K562 (cell line): ENCODE measurements at regions not wholly inside any gene's neighbourhood (a gene's known extent, or its start where the extent isn't known, plus 50 kb on each side); places are given as distances from the start of the nearest gene placed in this dataset.
A peak's percentile ranks its signal among the peaks of the same experiment; 100 is the strongest.

Experiments
- ATAC-seq: fragments of 200-7000 bp; cut with Tn5 transposase; 3 replicates; pipeline ENCODE4 v1.9.1; 2020; ENCODE audit warnings: moderate library complexity
- BruUV-seq: library from RNA; stranded (reverse); fragments of 400-500 nt; replicated peaks from 2 replicates; lab custom pipeline; 2021; lab: Mats Ljungman, UMichigan
- CTCF ChIA-PET: fragments of 300-600 bp; formaldehyde crosslinking; extraction: SDS; loops from one replicate; lab custom pipeline; 2021; ENCODE audit warnings: low intra/inter-chr PET ratio; lab: Yijun Ruan, JAX
- POLR2A ChIA-PET: fragments of 300-600, 350-650 bp; sonication (Branson Sonifier 250); formaldehyde crosslinking; extraction: SDS; loops from one replicate; lab custom pipeline; 2021; ENCODE audit warnings: antibody characterized with exemption, inconsistent platforms; lab: Yijun Ruan, JAX
- DNase-seq, 4 experiments: peaks; one replicate each; pipeline versions ENCODE4 v3.0.0 to v3.0.0-alpha.2; 2011 to 2018; ENCODE audit warnings: low spot score in 3 of 4, mixed read lengths in 3 of 4; ENCODE audit errors: extremely low read depth in 1 of 4
- FAIRE-seq: peaks from 2 replicates; lab custom pipeline; 2011; peaks lifted over from hg19 to GRCh38; lab: Jason Lieb, UNC
- H2AFZ ChIP-seq: 2 replicates; pipeline ENCODE4 v1.6.0; 2011; ENCODE audit warnings: low read depth, low read length, control low read depth, inconsistent platforms
- H3K27ac ChIP-seq: fragments of 200-600 bp; 3 replicates; pipeline ENCODE4 v1.8.0; 2011; ENCODE audit warnings: low read depth, mild to moderate bottlenecking, control low read depth, inconsistent platforms, low read length, moderate library complexity, mixed read lengths; ENCODE audit errors: extremely low read depth
- H3K27me3 ChIP-seq, 2 experiments: fragments of 300-600 bp in 1 of 2; 2 replicates in 1 of 2; 3 replicates in 1 of 2; pipeline versions ENCODE4 v1.6.0 to v1.8.0; 2011; ENCODE audit warnings: inconsistent platforms in 2 of 2, low read length in 2 of 2, mild to moderate bottlenecking in 1 of 2, mixed read lengths in 1 of 2, moderate library complexity in 1 of 2; ENCODE audit not compliant: control insufficient read depth in 2 of 2, insufficient read depth in 2 of 2
- H3K36me3 ChIP-seq: fragments of 300-600 bp; 3 replicates; pipeline ENCODE4 v1.8.0; 2011; ENCODE audit warnings: mild to moderate bottlenecking, low read length, inconsistent platforms; ENCODE audit not compliant: control insufficient read depth, insufficient read depth
- H3K4me1 ChIP-seq, 2 experiments: fragments of 200-600 bp in 1 of 2; replicated peaks in 1 of 2; 2 replicates in 1 of 2; 3 replicates in 1 of 2; pipeline versions ENCODE4 v1.5.1 to v1.8.0; 2011; ENCODE audit warnings: inconsistent platforms in 2 of 2, low read length in 2 of 2, mild to moderate bottlenecking in 1 of 2, mixed read lengths in 1 of 2, moderate library complexity in 1 of 2; ENCODE audit not compliant: control insufficient read depth in 2 of 2, insufficient read depth in 2 of 2
- H3K4me2 ChIP-seq: 2 replicates; pipeline ENCODE4 v1.6.1; 2011; ENCODE audit warnings: low read length, control low read depth, inconsistent platforms, mixed read lengths; ENCODE audit not compliant: insufficient read depth
- H3K4me3 ChIP-seq: fragments of 200-600 bp; sonication (generic), shearing (Covaris generic); 2 replicates; pipeline ENCODE4 v1.5.1; 2016; ENCODE audit warnings: control low read depth, inconsistent platforms
- H3K79me2 ChIP-seq: fragments of 200-600 bp; 3 replicates; pipeline ENCODE4 v1.8.0; 2011; ENCODE audit warnings: low read length, inconsistent platforms; ENCODE audit not compliant: control insufficient read depth, insufficient read depth
- H3K9ac ChIP-seq, 2 experiments: 2 replicates each; pipeline versions ENCODE4 v1.6.0 to v1.6.1; 2011; ENCODE audit warnings: low read depth in 2 of 2, low read length in 2 of 2, control low read depth in 1 of 2, inconsistent platforms in 1 of 2, mild to moderate bottlenecking in 1 of 2, mixed read lengths in 1 of 2; ENCODE audit not compliant: insufficient read depth in 1 of 2
- H3K9me1 ChIP-seq: one replicate; pipeline ENCODE4 v1.6.0; 2011; ENCODE audit warnings: inconsistent platforms, mild to moderate bottlenecking, low read length, moderate library complexity; ENCODE audit not compliant: control insufficient read depth, insufficient read depth
- H3K9me3 ChIP-seq: replicated peaks from 2 replicates; pipeline ENCODE4 v1.5.1; 2011; ENCODE audit warnings: low read depth, low read length, inconsistent platforms; ENCODE audit not compliant: control insufficient read depth, insufficient read depth
- H4K20me1 ChIP-seq: replicated peaks from 2 replicates; pipeline ENCODE4 v1.6.1; 2011; ENCODE audit warnings: low read length, inconsistent platforms, mixed read lengths; ENCODE audit not compliant: control insufficient read depth, insufficient read depth
- ADNP ChIP-seq: fragments of 200-800 bp; sonication (Bioruptor generic); IDR thresholded peaks from 2 replicates; pipeline ENCODE4 v1.6.1; 2016; ENCODE audit warnings: missing genetic modification characterization, missing compliant biosample characterization
- CBFA2T2 ChIP-seq: fragments of 450-650 bp; conservative IDR thresholded peaks from 2 replicates; pipeline ENCODE4 v1.6.1; 2017; ENCODE audit warnings: mild to moderate bottlenecking
- CBFB ChIP-seq: sonication (generic); formaldehyde crosslinking; IDR thresholded peaks from 2 replicates; pipeline ENCODE4 v1.4.0; 2020; ENCODE audit warnings: mild to moderate bottlenecking, missing genetic modification reagents
- MCM5 ChIP-seq: fragments of 450-650 bp; IDR thresholded peaks from 2 replicates; pipeline ENCODE4 v1.6.1; 2016; ENCODE audit warnings: low read depth
- PCBP2 ChIP-seq: fragments of 200-400 bp; formaldehyde crosslinking; IDR thresholded peaks from 2 replicates; pipeline ENCODE4 v1.6.1; 2018; ENCODE audit warnings: low read length, low read depth, mild to moderate bottlenecking, moderate library complexity; ENCODE audit not compliant: poor library complexity, severe bottlenecking
- POLR2G ChIP-seq: fragments of 200-400 bp; formaldehyde crosslinking; IDR thresholded peaks from 2 replicates; pipeline ENCODE4 v1.6.1; 2017; ENCODE audit warnings: low read depth, mild to moderate bottlenecking, antibody characterized with exemption, low read length, moderate library complexity
- WGBS: fragments of 100-300 bp; shearing (Covaris generic); methylation state at CpG from one replicate; pipeline ENCODE4 v1.1.6; 2016; ENCODE audit warnings: low coverage, mixed read lengths; ENCODE audit not compliant: insufficient coverage; ENCODE audit errors: missing lambda C conversion rate; 5-methylcytosine and 5-hydroxymethylcytosine counted together
- in situ Hi-C: fragments of 300-500 bp; cut with MboI; formaldehyde crosslinking; loops from 4 replicates; pipeline ENCODE4 v1.15.0; 2018; ENCODE audit warnings: inconsistent platforms, mixed read lengths
- intact Hi-C: fragments of 100-400 bp; cut with micrococcal nuclease; formaldehyde crosslinking; loops from 2 replicates; pipeline ENCODE4 v1.14.2; 2022
- TF ChIP-seq, protein P1 (sequence below): sonication (generic); formaldehyde crosslinking; IDR thresholded peaks from 2 replicates; pipeline ENCODE4 v1.8.1; 2023; ENCODE audit warnings: mild to moderate bottlenecking, missing genetic modification reagents

DNA sequence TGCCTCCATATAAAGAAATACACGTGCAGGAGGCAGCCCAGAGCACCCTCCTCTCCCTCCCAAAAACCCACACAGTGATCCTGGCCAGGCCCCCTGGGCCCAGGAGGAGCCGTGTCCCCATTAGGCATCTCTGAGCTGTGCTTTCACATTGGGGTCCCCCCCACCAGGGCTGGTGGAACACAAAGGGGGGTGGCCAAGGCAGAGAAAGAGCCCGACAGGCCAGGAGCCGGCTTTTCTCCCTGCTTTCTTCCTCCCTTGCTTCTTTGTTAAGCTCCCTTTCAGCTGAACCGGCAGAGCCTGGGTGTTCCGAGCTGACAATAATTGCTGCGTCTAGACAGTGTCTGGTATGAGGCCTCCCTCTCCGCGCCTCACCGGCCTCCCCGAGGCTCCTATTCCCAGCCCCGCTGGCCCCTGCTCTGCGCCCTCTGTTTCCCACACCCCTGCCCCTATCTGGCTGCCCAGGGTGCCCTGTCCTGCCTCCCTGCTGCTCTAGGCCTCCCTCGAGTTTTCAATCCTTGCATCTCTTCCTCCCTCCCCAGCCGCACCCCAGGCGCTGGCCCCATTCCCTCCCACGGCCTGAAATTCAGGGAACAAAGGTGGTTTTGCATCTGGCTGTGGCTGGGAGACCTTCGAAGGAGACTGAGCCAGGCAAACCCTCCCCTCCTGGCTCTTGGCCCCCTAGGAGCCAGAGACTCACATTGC lies 120.6 kb downstream of the C9orf50 start:
- peak overlapping the region in 1 of 2 experiments; percentile 18; a peak in 1 of 4 replicates for H3K9ac ChIP-seq
- peaks cover 5% of the 10 kb centered on the region; the same call in 2 of the 3 replicates for H3K79me2 ChIP-seq
- no peak overlapping the region for H3K4me2 ChIP-seq
- no peak overlapping the region for H3K27ac ChIP-seq
- in situ Hi-C loops (loop anchor here (10.0 kb wide), 1 partner anchor 104 kb away; no protein-coding TSS in a partner anchor), intact Hi-C loops (no loop called here)
- DNase-seq: no peak
- peaks cover 13% of the 10 kb centered on the region; the same call in 2 of the 3 replicates for H3K36me3 ChIP-seq
- BruUV-seq: no TSS peak
- no peak for FAIRE-seq
- no peaks in the 10 kb centered on the region for H3K9me3 ChIP-seq
- no peak overlapping the region for H2AFZ ChIP-seq
- no peaks in the 10 kb centered on the region for H4K20me1 ChIP-seq
- no peak overlapping the region for H3K4me3 ChIP-seq
- ATAC-seq: no peak
- ChIA-PET CTCF (no interaction called here), POLR2A (interaction anchor here (0.5 to 2.1 kb wide), 6 partner anchors 8 to 420 kb away, joined by 3 to 7 read pairs (median 4); partner anchors contain the start of gene DOLPP1)
- WGBS: 68% methylated on average over 12 of the region's 18 CpGs
- TF ChIP-seq, protein P1, sequence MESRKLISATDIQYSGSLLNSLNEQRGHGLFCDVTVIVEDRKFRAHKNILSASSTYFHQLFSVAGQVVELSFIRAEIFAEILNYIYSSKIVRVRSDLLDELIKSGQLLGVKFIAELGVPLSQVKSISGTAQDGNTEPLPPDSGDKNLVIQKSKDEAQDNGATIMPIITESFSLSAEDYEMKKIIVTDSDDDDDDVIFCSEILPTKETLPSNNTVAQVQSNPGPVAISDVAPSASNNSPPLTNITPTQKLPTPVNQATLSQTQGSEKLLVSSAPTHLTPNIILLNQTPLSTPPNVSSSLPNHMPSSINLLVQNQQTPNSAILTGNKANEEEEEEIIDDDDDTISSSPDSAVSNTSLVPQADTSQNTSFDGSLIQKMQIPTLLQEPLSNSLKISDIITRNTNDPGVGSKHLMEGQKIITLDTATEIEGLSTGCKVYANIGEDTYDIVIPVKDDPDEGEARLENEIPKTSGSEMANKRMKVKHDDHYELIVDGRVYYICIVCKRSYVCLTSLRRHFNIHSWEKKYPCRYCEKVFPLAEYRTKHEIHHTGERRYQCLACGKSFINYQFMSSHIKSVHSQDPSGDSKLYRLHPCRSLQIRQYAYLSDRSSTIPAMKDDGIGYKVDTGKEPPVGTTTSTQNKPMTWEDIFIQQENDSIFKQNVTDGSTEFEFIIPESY (CRISPR knock-in tag): no peak
- TF ChIP-seq PCBP2 (no peak), CBFA2T2 (no peak), ADNP (no peak), POLR2G (peak; percentile 42; the same call in 1 of the 2 replicates), MCM5 (no peak), CBFB (CRISPR knock-in tag) (0 out of 2 replicates have a peak, but pooled peaks have one; percentile 35)
- peaks cover 2% of the 10 kb centered on the region for H3K9me1 ChIP-seq
- no peaks in the 10 kb centered on the region for H3K27me3 ChIP-seq
- peaks cover 18 to 48% of the 10 kb centered on the region in 2 experiments for H3K4me1 ChIP-seq
